Ovary (tissue), 3 donors: ENCODE measurements at regions not wholly inside any gene's neighbourhood (a gene's known extent, or its start where the extent isn't known, plus 50 kb on each side); places are given as distances from the start of the nearest gene placed in this dataset.

Source experiments
- POLR2A ChIP-seq: fragments of 450-650 bp; IDR thresholded peaks from one replicate; pipeline ENCODE4 v1.6.1; 2017; ENCODE audit warnings: antibody characterized with exemption, mild to moderate bottlenecking, moderate library complexity
- TF ChIP-seq, protein P1 (sequence below), 3 donors: fragments of 450-650 bp in 2 of 3; fragments of 200-600 bp in 1 of 3; IDR thresholded peaks; one replicate each; pipeline versions ENCODE4 v1.5.1 to v1.8.0; 2016 to 2022; ENCODE audit warnings: antibody characterized with exemption in 3 of 3, mild to moderate bottlenecking in 1 of 3
- donor health status: DM: no; HTN: no; CAD: no.

DNA sequence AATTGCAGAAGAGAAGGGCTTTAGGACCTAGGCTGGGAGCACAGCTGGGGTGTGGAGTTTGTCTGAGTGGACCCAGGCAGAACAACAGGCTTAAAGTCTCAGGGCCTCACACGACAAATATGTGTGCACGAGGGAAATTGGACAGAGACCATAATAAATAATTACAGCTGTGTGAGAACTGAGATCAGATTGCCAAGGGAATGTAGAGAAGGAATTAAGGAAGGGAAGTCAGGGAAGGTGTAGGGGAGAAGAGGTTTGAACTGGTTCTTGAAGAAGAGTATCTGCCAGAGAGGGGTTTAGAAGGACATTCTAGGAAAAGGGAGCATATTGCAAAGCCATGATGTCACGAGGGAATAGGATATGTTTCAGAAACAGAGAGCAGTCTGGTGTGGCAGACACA, 120.7 kb upstream of the TSPAN5 start:
- TF ChIP-seq, protein P1, sequence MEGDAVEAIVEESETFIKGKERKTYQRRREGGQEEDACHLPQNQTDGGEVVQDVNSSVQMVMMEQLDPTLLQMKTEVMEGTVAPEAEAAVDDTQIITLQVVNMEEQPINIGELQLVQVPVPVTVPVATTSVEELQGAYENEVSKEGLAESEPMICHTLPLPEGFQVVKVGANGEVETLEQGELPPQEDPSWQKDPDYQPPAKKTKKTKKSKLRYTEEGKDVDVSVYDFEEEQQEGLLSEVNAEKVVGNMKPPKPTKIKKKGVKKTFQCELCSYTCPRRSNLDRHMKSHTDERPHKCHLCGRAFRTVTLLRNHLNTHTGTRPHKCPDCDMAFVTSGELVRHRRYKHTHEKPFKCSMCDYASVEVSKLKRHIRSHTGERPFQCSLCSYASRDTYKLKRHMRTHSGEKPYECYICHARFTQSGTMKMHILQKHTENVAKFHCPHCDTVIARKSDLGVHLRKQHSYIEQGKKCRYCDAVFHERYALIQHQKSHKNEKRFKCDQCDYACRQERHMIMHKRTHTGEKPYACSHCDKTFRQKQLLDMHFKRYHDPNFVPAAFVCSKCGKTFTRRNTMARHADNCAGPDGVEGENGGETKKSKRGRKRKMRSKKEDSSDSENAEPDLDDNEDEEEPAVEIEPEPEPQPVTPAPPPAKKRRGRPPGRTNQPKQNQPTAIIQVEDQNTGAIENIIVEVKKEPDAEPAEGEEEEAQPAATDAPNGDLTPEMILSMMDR (IDR thresholded peaks at IDR 0.05) = no peak
- TF ChIP-seq POLR2A = no peak
